ENCODE measurements at regions not wholly inside any gene's neighbourhood (a gene's known extent, or its start where the extent isn't known, plus 50 kb on each side); places are given as distances from the start of the nearest gene placed in this dataset.

DNA sequence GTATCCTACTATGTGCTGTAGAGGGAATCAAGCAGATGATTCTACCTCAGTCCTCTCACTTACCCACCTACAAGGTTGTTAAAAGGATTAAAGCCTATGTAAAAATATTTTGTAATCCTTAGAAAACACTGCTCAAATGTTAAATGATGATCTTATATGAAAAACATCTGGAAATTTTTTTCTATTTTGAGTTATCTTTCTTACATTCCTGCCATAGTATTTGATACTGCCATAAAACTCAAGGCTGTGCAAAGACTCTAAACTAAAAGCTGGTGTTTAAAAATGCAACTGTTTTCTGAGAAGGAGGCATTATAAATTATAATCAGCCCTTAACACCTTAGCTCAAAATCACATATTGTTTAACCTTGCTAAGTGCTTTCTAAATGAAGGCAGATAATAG, 474.2 kb downstream of the PRELID2 start (continued):
- TF ChIP-seq, protein P1, sequence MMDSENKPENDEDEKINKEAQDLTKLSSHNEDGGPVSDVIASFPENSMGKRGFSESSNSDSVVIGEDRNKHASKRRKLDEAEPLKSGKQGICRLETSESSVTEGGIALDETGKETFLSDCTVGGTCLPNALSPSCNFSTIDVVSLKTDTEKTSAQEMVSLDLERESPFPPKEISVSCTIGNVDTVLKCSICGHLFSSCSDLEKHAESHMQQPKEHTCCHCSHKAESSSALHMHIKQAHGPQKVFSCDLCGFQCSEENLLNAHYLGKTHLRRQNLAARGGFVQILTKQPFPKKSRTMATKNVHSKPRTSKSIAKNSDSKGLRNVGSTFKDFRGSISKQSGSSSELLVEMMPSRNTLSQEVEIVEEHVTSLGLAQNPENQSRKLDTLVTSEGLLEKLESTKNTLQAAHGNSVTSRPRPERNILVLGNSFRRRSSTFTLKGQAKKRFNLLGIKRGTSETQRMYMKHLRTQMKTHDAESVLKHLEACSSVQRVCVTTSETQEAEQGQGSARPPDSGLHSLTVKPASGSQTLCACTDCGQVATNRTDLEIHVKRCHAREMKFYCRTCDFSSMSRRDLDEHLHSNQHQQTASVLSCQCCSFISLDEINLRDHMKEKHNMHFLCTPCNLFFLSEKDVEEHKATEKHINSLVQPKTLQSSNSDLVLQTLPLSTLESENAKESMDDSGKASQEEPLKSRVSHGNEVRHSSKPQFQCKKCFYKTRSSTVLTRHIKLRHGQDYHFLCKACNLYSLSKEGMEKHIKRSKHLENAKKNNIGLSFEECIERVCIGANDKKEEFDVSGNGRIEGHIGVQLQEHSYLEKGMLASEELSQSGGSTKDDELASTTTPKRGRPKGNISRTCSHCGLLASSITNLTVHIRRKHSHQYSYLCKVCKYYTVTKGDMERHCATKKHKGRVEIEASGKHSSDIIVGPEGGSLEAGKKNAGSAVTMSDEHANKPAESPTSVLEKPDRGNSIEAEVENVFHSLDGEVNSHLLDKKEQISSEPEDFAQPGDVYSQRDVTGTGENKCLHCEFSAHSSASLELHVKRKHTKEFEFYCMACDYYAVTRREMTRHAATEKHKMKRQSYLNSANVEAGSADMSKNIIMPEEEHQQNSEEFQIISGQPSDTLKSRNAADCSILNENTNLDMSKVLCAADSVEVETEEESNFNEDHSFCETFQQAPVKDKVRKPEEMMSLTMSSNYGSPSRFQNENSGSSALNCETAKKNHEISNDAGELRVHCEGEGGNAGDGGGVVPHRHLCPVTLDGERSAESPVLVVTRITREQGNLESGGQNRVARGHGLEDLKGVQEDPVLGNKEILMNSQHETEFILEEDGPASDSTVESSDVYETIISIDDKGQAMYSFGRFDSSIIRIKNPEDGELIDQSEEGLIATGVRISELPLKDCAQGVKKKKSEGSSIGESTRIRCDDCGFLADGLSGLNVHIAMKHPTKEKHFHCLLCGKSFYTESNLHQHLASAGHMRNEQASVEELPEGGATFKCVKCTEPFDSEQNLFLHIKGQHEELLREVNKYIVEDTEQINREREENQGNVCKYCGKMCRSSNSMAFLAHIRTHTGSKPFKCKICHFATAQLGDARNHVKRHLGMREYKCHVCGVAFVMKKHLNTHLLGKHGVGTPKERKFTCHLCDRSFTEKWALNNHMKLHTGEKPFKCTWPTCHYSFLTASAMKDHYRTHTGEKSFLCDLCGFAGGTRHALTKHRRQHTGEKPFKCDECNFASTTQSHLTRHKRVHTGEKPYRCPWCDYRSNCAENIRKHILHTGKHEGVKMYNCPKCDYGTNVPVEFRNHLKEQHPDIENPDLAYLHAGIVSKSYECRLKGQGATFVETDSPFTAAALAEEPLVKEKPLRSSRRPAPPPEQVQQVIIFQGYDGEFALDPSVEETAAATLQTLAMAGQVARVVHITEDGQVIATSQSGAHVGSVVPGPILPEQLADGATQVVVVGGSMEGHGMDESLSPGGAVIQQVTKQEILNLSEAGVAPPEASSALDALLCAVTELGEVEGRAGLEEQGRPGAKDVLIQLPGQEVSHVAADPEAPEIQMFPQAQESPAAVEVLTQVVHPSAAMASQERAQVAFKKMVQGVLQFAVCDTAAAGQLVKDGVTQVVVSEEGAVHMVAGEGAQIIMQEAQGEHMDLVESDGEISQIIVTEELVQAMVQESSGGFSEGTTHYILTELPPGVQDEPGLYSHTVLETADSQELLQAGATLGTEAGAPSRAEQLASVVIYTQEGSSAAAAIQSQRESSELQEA (IDR thresholded peaks at IDR 0.05; ENCODE audit: low read depth): no peak
- TF ChIP-seq MTA3 (IDR thresholded peaks at IDR 0.05; ENCODE audit: borderline replicate concordance) (no peak), ZNF668 (CRISPR knock-in tag; IDR thresholded peaks at IDR 0.05) (no peak), BACH1 (tag; IDR thresholded peaks at IDR 0.05) (no peak), ARHGAP35 (IDR thresholded peaks at IDR 0.05; ENCODE audit: partially characterized antibody) (no peak), PCBP2 (IDR thresholded peaks at IDR 0.05; ENCODE audit: low read depth, low read length, poor library complexity, severe bottlenecking) (no peak)
- TF ChIP-seq, protein P2, sequence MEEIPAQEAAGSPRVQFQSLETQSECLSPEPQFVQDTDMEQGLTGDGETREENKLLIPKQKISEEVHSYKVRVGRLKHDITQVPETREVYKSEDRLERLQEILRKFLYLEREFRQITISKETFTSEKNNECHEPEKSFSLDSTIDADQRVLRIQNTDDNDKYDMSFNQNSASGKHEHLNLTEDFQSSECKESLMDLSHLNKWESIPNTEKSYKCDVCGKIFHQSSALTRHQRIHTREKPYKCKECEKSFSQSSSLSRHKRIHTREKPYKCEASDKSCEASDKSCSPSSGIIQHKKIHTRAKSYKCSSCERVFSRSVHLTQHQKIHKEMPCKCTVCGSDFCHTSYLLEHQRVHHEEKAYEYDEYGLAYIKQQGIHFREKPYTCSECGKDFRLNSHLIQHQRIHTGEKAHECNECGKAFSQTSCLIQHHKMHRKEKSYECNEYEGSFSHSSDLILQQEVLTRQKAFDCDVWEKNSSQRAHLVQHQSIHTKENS (CRISPR knock-in tag; IDR thresholded peaks at IDR 0.05): no peak
- TF ChIP-seq, protein P3, sequence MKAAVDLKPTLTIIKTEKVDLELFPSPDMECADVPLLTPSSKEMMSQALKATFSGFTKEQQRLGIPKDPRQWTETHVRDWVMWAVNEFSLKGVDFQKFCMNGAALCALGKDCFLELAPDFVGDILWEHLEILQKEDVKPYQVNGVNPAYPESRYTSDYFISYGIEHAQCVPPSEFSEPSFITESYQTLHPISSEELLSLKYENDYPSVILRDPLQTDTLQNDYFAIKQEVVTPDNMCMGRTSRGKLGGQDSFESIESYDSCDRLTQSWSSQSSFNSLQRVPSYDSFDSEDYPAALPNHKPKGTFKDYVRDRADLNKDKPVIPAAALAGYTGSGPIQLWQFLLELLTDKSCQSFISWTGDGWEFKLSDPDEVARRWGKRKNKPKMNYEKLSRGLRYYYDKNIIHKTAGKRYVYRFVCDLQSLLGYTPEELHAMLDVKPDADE (conservative IDR thresholded peaks at IDR 0.05; ENCODE audit: control insufficient read depth, low read depth, low read length): no peak

Measured in K562 (cell line).